Suprapubic skin (tissue), 4 donors: ENCODE measurements at regions not wholly inside any gene's neighbourhood (a gene's known extent, or its start where the extent isn't known, plus 50 kb on each side); places are given as distances from the start of the nearest gene placed in this dataset.

Experiments
- EP300 ChIP-seq: sonication (generic); formaldehyde crosslinking; IDR thresholded peaks from one replicate; pipeline ENCODE4 v1.6.1; 2017; ENCODE audit warnings: antibody characterized with exemption
- POLR2A ChIP-seq, 2 donors: fragments of 450-650 bp; IDR thresholded peaks; one replicate each; pipeline ENCODE4 v1.6.1; 2017; ENCODE audit warnings: antibody characterized with exemption in 2 of 2, mild to moderate bottlenecking in 2 of 2, moderate library complexity in 2 of 2
- POLR2AphosphoS5 ChIP-seq, 3 donors: sonication (generic); formaldehyde crosslinking; IDR thresholded peaks; one replicate each; pipeline ENCODE4 v1.6.1; 2017; ENCODE audit warnings: antibody characterized with exemption in 3 of 3
- TF ChIP-seq, protein P1 (sequence below), 2 donors: fragments of 200-600 bp in 1 of 2; fragments of 450-650 bp in 1 of 2; sonication (generic) in 1 of 2; IDR thresholded peaks; one replicate each; pipeline ENCODE4 v1.5.1; 2016 to 2019; ENCODE audit warnings: antibody characterized with exemption in 2 of 2, mild to moderate bottlenecking in 1 of 2, moderate library complexity in 1 of 2

DNA sequence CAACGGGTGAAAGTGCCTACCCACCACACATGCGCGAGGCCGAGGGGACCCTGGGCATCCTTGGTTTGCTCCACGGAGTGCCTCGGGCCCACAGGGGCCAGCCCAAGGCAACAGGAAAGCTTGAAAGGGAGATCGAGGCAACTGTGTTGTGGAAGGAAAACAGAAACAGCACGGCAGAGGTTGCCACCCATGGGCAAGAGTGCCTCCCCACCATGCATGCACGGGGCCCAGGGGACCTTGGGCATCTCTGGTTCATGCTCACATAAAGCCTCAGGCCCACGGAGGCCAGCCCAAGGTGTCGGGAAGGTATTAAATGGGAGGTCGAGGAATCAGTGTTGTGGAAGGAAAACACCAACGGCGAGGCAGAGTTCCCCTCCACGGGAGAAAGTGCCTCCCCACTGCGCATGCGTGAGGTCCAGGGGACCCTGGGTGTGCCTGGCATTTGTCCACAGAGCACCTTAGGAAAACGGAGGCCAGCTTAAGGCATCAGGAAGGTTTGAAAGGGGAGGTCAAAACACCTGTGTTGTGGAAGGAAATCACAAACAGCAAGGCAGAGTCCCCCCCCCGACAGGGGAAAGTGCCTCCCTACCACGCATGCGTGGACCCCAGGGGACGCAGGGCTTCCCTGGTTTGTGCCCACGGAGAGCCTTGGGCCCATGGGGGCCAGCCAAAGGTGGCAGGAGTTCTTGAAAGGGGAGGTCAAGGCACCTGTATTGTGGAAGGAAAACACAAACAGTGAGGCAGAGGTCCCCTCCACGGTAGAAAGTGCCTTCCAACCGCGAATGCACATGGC is 367.3 kb downstream of the ALG10 start:
- no peak for TF ChIP-seq POLR2A (IDR thresholded peaks at IDR 0.05)
- TF ChIP-seq, protein P1, sequence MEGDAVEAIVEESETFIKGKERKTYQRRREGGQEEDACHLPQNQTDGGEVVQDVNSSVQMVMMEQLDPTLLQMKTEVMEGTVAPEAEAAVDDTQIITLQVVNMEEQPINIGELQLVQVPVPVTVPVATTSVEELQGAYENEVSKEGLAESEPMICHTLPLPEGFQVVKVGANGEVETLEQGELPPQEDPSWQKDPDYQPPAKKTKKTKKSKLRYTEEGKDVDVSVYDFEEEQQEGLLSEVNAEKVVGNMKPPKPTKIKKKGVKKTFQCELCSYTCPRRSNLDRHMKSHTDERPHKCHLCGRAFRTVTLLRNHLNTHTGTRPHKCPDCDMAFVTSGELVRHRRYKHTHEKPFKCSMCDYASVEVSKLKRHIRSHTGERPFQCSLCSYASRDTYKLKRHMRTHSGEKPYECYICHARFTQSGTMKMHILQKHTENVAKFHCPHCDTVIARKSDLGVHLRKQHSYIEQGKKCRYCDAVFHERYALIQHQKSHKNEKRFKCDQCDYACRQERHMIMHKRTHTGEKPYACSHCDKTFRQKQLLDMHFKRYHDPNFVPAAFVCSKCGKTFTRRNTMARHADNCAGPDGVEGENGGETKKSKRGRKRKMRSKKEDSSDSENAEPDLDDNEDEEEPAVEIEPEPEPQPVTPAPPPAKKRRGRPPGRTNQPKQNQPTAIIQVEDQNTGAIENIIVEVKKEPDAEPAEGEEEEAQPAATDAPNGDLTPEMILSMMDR (IDR thresholded peaks at IDR 0.05) = no peak
- TF ChIP-seq POLR2AphosphoS5 (IDR thresholded peaks at IDR 0.05) = no peak
- no peak for TF ChIP-seq EP300
